Adipocyte (in vitro differentiated cells): ENCODE measurements at regions not wholly inside any gene's neighbourhood (a gene's known extent, or its start where the extent isn't known, plus 50 kb on each side); places are given as distances from the start of the nearest gene placed in this dataset.

Source experiments
- DNase-seq: peaks from one replicate; pipeline ENCODE4 v3.0.0-alpha.2; 2015; ENCODE audit warnings: low read depth
- H3K27me3 ChIP-seq: replicated peaks from 2 replicates; pipeline ENCODE4 v1.7.0; 2013; ENCODE audit warnings: mild to moderate bottlenecking, low read length, moderate library complexity; ENCODE audit not compliant: control insufficient read depth, insufficient read depth
- H3K36me3 ChIP-seq: 2 replicates; pipeline ENCODE4 v1.7.0; 2013; ENCODE audit warnings: low read length, mild to moderate bottlenecking, moderate library complexity; ENCODE audit not compliant: control insufficient read depth, insufficient read depth, severe bottlenecking
- H3K4me1 ChIP-seq: 2 replicates; pipeline ENCODE4 v1.7.0; 2013; ENCODE audit warnings: mild to moderate bottlenecking, low read length, moderate library complexity; ENCODE audit not compliant: control insufficient read depth, insufficient read depth
- H3K4me3 ChIP-seq: 2 replicates; pipeline ENCODE4 v1.7.0; 2013; ENCODE audit warnings: mild to moderate bottlenecking, low read length, moderate library complexity
- H3K9ac ChIP-seq: 2 replicates; pipeline ENCODE4 v1.7.0; 2013; ENCODE audit warnings: mild to moderate bottlenecking, low read length, moderate library complexity
- H3K9me3 ChIP-seq: 2 replicates; pipeline ENCODE4 v1.7.0; 2013; ENCODE audit warnings: mild to moderate bottlenecking, low read length, moderate library complexity; ENCODE audit not compliant: control insufficient read depth

- Histone ChIP-seq H3K27me3 (no peaks in the 10 kb centered on the region), H3K9me3 (no peaks in the 10 kb centered on the region), H3K4me3 (no peak overlapping the region), H3K9ac (no peak overlapping the region), H3K36me3 (no peaks in the 10 kb centered on the region), H3K4me1 (no peaks in the 10 kb centered on the region)
- no peak for DNase-seq
Measured at GRCh38 chr5:12840972-12841371, 936.7 kb upstream of the CTNND2 start.

GRCh38 chr5:12837592-12837991 is 933.3 kb upstream of the CTNND2 start:
- Histone ChIP-seq H3K36me3 (no peaks in the 10 kb centered on the region), H3K9ac (no peak overlapping the region), H3K9me3 (no peaks in the 10 kb centered on the region), H3K4me3 (no peak overlapping the region), H3K27me3 (no peaks in the 10 kb centered on the region), H3K4me1 (no peaks in the 10 kb centered on the region)
- DNase-seq: no peak

GRCh38 chr5:12825163-12825562 is 920.9 kb upstream of the CTNND2 start:
- H3K27me3 ChIP-seq: no peaks in the 10 kb centered on the region
- no peak overlapping the region for H3K9ac ChIP-seq
- peaks cover 30% of the 10 kb centered on the region for H3K9me3 ChIP-seq
- no peak overlapping the region for H3K4me3 ChIP-seq
- DNase-seq: no peak
- H3K36me3 ChIP-seq: no peaks in the 10 kb centered on the region
- H3K4me1 ChIP-seq: no peaks in the 10 kb centered on the region

GRCh38 chr5:12805165-12805698 is 901.0 kb upstream of the CTNND2 start:
- Histone ChIP-seq H3K4me1 (no peaks in the 10 kb centered on the region), H3K36me3 (no peaks in the 10 kb centered on the region), H3K9me3 (no peaks in the 10 kb centered on the region), H3K27me3 (no peaks in the 10 kb centered on the region), H3K4me3 (no peak overlapping the region), H3K9ac (no peak overlapping the region)
- no peak for DNase-seq

- DNase-seq: no peak
- no peaks in the 10 kb centered on the region for H3K9me3 ChIP-seq
- H3K9ac ChIP-seq: no peak overlapping the region
- H3K4me1 ChIP-seq: no peaks in the 10 kb centered on the region
- no peaks in the 10 kb centered on the region for H3K27me3 ChIP-seq
- H3K4me3 ChIP-seq: no peak overlapping the region
- no peaks in the 10 kb centered on the region for H3K36me3 ChIP-seq
Measured at GRCh38 chr5:12799165-12799564, 894.9 kb upstream of the CTNND2 start.

GRCh38 chr5:12795333-12795663 is 891.1 kb upstream of the CTNND2 start:
- Histone ChIP-seq H3K9ac (no peak overlapping the region), H3K36me3 (no peaks in the 10 kb centered on the region), H3K9me3 (no peaks in the 10 kb centered on the region), H3K4me1 (no peaks in the 10 kb centered on the region), H3K27me3 (no peaks in the 10 kb centered on the region), H3K4me3 (no peak overlapping the region)
- no peak for DNase-seq

GRCh38 chr5:12794476-12795332 is 890.5 kb upstream of the CTNND2 start:
- no peaks in the 10 kb centered on the region for H3K9me3 ChIP-seq
- no peaks in the 10 kb centered on the region for H3K27me3 ChIP-seq
- no peak overlapping the region for H3K9ac ChIP-seq
- no peak overlapping the region for H3K4me3 ChIP-seq
- H3K4me1 ChIP-seq: no peaks in the 10 kb centered on the region
- no peaks in the 10 kb centered on the region for H3K36me3 ChIP-seq
- DNase-seq: no peak

GRCh38 chr5:12793373-12793772 is 889.1 kb upstream of the CTNND2 start:
- Histone ChIP-seq H3K9me3 (no peaks in the 10 kb centered on the region), H3K36me3 (no peaks in the 10 kb centered on the region), H3K4me1 (no peaks in the 10 kb centered on the region), H3K27me3 (no peaks in the 10 kb centered on the region), H3K4me3 (no peak overlapping the region), H3K9ac (no peak overlapping the region)
- no peak for DNase-seq

- DNase-seq: no peak
- Histone ChIP-seq H3K36me3 (no peaks in the 10 kb centered on the region), H3K27me3 (no peaks in the 10 kb centered on the region), H3K9me3 (peaks cover 2% of the 10 kb centered on the region), H3K4me1 (no peaks in the 10 kb centered on the region), H3K4me3 (no peak overlapping the region), H3K9ac (no peak overlapping the region)
Measured at GRCh38 chr5:12780536-12780935, 876.3 kb upstream of the CTNND2 start.

GRCh38 chr5:12777342-12777741 is 873.1 kb upstream of the CTNND2 start:
- Histone ChIP-seq H3K9ac (no peak overlapping the region), H3K4me1 (no peaks in the 10 kb centered on the region), H3K36me3 (no peaks in the 10 kb centered on the region), H3K9me3 (no peaks in the 10 kb centered on the region), H3K4me3 (no peak overlapping the region), H3K27me3 (no peaks in the 10 kb centered on the region)
- no peak for DNase-seq

GRCh38 chr5:12772276-12772675 is 868.0 kb upstream of the CTNND2 start:
- no peaks in the 10 kb centered on the region for H3K27me3 ChIP-seq
- no peak overlapping the region for H3K4me3 ChIP-seq
- H3K36me3 ChIP-seq: no peaks in the 10 kb centered on the region
- no peaks in the 10 kb centered on the region for H3K4me1 ChIP-seq
- no peak for DNase-seq
- no peak overlapping the region for H3K9ac ChIP-seq
- H3K9me3 ChIP-seq: no peaks in the 10 kb centered on the region

- Histone ChIP-seq H3K9me3 (no peaks in the 10 kb centered on the region), H3K4me3 (no peak overlapping the region), H3K36me3 (no peaks in the 10 kb centered on the region), H3K4me1 (no peaks in the 10 kb centered on the region), H3K9ac (no peak overlapping the region), H3K27me3 (no peaks in the 10 kb centered on the region)
- DNase-seq: no peak
Measured at GRCh38 chr5:12759377-12759776, 855.1 kb upstream of the CTNND2 start.
